Choroid plexus epithelial cell (primary cell): ENCODE measurements at regions not wholly inside any gene's neighbourhood (a gene's known extent, or its start where the extent isn't known, plus 50 kb on each side); places are given as distances from the start of the nearest gene placed in this dataset.

Experiments used
- DNase-seq: peaks from one replicate; pipeline ENCODE4 v3.0.0-alpha.2; 2010; ENCODE audit warnings: low read depth
- H3K4me3 ChIP-seq: 2 replicates; pipeline ENCODE4 v1.5.1; 2011; ENCODE audit warnings: low read depth, mild to moderate bottlenecking, control low read depth, low read length, moderate library complexity
- TF ChIP-seq, protein P1 (sequence below): conservative IDR thresholded peaks from 2 replicates; pipeline ENCODE4 v1.5.1; 2011; ENCODE audit warnings: low read depth, mild to moderate bottlenecking, control low read depth, inconsistent platforms, low read length, moderate library complexity

- DNase-seq, result no peak
- TF ChIP-seq, protein P1, sequence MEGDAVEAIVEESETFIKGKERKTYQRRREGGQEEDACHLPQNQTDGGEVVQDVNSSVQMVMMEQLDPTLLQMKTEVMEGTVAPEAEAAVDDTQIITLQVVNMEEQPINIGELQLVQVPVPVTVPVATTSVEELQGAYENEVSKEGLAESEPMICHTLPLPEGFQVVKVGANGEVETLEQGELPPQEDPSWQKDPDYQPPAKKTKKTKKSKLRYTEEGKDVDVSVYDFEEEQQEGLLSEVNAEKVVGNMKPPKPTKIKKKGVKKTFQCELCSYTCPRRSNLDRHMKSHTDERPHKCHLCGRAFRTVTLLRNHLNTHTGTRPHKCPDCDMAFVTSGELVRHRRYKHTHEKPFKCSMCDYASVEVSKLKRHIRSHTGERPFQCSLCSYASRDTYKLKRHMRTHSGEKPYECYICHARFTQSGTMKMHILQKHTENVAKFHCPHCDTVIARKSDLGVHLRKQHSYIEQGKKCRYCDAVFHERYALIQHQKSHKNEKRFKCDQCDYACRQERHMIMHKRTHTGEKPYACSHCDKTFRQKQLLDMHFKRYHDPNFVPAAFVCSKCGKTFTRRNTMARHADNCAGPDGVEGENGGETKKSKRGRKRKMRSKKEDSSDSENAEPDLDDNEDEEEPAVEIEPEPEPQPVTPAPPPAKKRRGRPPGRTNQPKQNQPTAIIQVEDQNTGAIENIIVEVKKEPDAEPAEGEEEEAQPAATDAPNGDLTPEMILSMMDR, result no peak
Measured at GRCh38 chr2:8459474-8459873, 222.4 kb upstream of the ID2 start.

DNA sequence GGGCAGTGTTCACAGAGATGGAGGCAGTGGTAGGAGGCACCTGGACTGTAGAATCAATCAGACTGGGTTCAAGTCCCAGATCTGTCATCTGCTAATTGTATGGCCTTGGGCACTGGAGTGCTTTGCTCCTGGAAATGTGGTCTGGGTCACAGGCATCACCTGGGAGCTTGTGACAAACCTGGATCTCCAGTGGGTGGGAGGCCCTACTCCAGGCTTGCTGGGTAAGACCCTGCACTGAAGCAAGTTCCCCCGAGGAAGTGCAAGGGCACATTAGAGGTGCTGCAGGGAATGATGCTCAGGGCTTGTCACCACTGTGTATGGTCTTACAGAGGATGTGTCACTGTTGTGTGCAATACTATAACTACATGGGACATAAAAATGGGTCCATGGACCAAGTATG is 220.5 kb upstream of the ID2 start:
- H3K4me3 ChIP-seq, result no peak overlapping the region
- no peak for DNase-seq
- TF ChIP-seq, protein P1, result no peak

More at GRCh38 chr2:8459474-8459873, 222.4 kb upstream of the ID2 start:
- H3K4me3 ChIP-seq, result no peak overlapping the region

- H3K4me3 ChIP-seq, result no peak overlapping the region
- TF ChIP-seq, protein P1, result no peak
- no peak for DNase-seq
Measured at GRCh38 chr2:8462280-8462679, 219.6 kb upstream of the ID2 start.

- no peak for DNase-seq
- TF ChIP-seq, protein P1, result no peak
Measured at GRCh38 chr2:8462899-8463648, 218.8 kb upstream of the ID2 start.

DNA sequence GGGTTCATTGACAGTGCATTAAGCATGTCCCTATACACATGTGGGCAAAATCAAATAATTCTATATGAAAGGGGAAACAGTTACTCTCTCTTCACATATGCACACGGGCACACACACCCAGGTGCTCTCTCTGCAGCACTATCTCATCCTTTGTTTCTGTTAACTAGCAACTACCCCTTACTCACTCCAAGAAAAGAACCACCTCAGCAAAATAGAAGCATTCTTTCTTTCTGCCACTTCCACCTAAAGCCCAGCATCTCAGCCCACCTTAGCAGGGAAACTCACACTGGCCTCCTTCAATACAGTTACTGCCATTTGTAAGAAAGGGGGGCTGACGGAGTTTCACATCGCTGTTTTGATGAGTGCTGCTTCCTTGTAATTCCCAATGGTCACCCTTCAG is 216.3 kb upstream of the ID2 start:
- H3K4me3 ChIP-seq, result no peak overlapping the region
- DNase-seq, result no peak
- TF ChIP-seq, protein P1, result no peak

More at GRCh38 chr2:8462899-8463648, 218.8 kb upstream of the ID2 start:
- no peak overlapping the region for H3K4me3 ChIP-seq

- DNase-seq, result no peak
- TF ChIP-seq, protein P1, result no peak
- no peak overlapping the region for H3K4me3 ChIP-seq
Measured at GRCh38 chr2:8469709-8470493, 212.0 kb upstream of the ID2 start.
